ENCODE measurements at regions not wholly inside any gene's neighbourhood (a gene's known extent, or its start where the extent isn't known, plus 50 kb on each side); places are given as distances from the start of the nearest gene placed in this dataset.

GRCh38 chr22:48702573-48703264 is 1125.0 kb downstream of the BRD1 start (continued):
- peak; percentile 49; the same call in 1 of the 2 replicates for TF ChIP-seq SMC3 (IDR thresholded peaks at IDR 0.05; ENCODE audit: low read length)
- peak; percentile 95 for TF ChIP-seq HNF1B (CRISPR knock-in tag; IDR thresholded peaks at IDR 0.05)
- TF ChIP-seq ZNF879 (CRISPR knock-in tag; IDR thresholded peaks at IDR 0.05): no peak
- no peak for TF ChIP-seq SRSF4 (IDR thresholded peaks at IDR 0.05; ENCODE audit: low read depth, low read length, poor library complexity, severe bottlenecking)
- peak; percentile 100 for TF ChIP-seq PHF21A (CRISPR knock-in tag; IDR thresholded peaks at IDR 0.05)
- TF ChIP-seq NKX3-1 (CRISPR knock-in tag; IDR thresholded peaks at IDR 0.05): 0 out of 2 replicates have a peak, but pooled peaks have one; percentile 49
- TF ChIP-seq MBD4 (IDR thresholded peaks at IDR 0.05; ENCODE audit: borderline replicate concordance, low read length): no peak
- peak; percentile 38; the same call in 1 of the 2 replicates for TF ChIP-seq CREBL2 (CRISPR knock-in tag; IDR thresholded peaks at IDR 0.05; ENCODE audit: borderline replicate concordance)
- no peak for TF ChIP-seq NFE2L1 (CRISPR knock-in tag; IDR thresholded peaks at IDR 0.05; ENCODE audit: borderline replicate concordance)
- TF ChIP-seq TRAFD1 (CRISPR knock-in tag; IDR thresholded peaks at IDR 0.05; ENCODE audit: borderline replicate concordance): peak; percentile 91; the same call in 1 of the 2 replicates
- TF ChIP-seq ZNF557 (CRISPR knock-in tag; IDR thresholded peaks at IDR 0.05): no peak
- TF ChIP-seq NFKBIZ (CRISPR knock-in tag; IDR thresholded peaks at IDR 0.05): 0 out of 2 replicates have a peak, but pooled peaks have one; percentile 60
- TF ChIP-seq ZBTB1 (CRISPR knock-in tag; IDR thresholded peaks at IDR 0.05; ENCODE audit: borderline replicate concordance): no peak
- 0 out of 2 replicates have a peak, but pooled peaks have one; percentile 41 for TF ChIP-seq NCOA1 (CRISPR knock-in tag; IDR thresholded peaks at IDR 0.05)
- peak; percentile 90 for TF ChIP-seq IRF2 (CRISPR knock-in tag; IDR thresholded peaks at IDR 0.05)
- TF ChIP-seq ZSCAN25 (CRISPR knock-in tag; IDR thresholded peaks at IDR 0.05): peak; percentile 90
- no peak for TF ChIP-seq CENPBD1 (CRISPR knock-in tag; IDR thresholded peaks at IDR 0.05; ENCODE audit: borderline replicate concordance, low read depth)
- 0 out of 2 replicates have a peak, but pooled peaks have one; percentile 31 for TF ChIP-seq ZNF276 (CRISPR knock-in tag; IDR thresholded peaks at IDR 0.05; ENCODE audit: low read depth)
- no peak for TF ChIP-seq ZNF75D (CRISPR knock-in tag; IDR thresholded peaks at IDR 0.05; ENCODE audit: borderline replicate concordance)
- TF ChIP-seq ZNF510 (CRISPR knock-in tag; IDR thresholded peaks at IDR 0.05; ENCODE audit: low read depth): 0 out of 2 replicates have a peak, but pooled peaks have one; percentile 57
- no peak for TF ChIP-seq CAMTA2 (CRISPR knock-in tag; IDR thresholded peaks at IDR 0.05; ENCODE audit: borderline replicate concordance)
- TF ChIP-seq ZNF326 (CRISPR knock-in tag; IDR thresholded peaks at IDR 0.05; ENCODE audit: borderline replicate concordance): no peak
- TF ChIP-seq HOXD1 (CRISPR knock-in tag; IDR thresholded peaks at IDR 0.05): peak; percentile 88; the same call in 1 of the 2 replicates
- no peak for TF ChIP-seq MXD3 (CRISPR knock-in tag; IDR thresholded peaks at IDR 0.05)

Data from HepG2 (cell line).